DND-41 (cell line): ENCODE measurements at regions not wholly inside any gene's neighbourhood (a gene's known extent, or its start where the extent isn't known, plus 50 kb on each side); places are given as distances from the start of the nearest gene placed in this dataset.

Experiments
- ATAC-seq: fragments of 200-7000 bp; cut with Tn5 transposase; 3 replicates; pipeline ENCODE4 v1.9.1; 2021; ENCODE audit warnings: low read depth; ENCODE audit not compliant: insufficient read depth
- DNase-seq: peaks from one replicate; pipeline ENCODE4 v3.0.0-alpha.2; 2020
- H2AFZ ChIP-seq: 2 replicates; pipeline ENCODE4 v1.6.0; 2012; ENCODE audit warnings: low read depth, low read length
- H3K27ac ChIP-seq: 2 replicates; pipeline ENCODE4 v1.5.1; 2012; ENCODE audit warnings: low read length, inconsistent platforms
- H3K27me3 ChIP-seq: fragments of 200-600 bp; sonication (generic); 2 replicates; pipeline ENCODE4 v1.6.0; 2012; ENCODE audit warnings: low read length, mild to moderate bottlenecking, inconsistent platforms; ENCODE audit not compliant: insufficient read depth, poor library complexity
- H3K36me3 ChIP-seq: 2 replicates; pipeline ENCODE4 v1.5.1; 2012; ENCODE audit warnings: low read length, inconsistent platforms; ENCODE audit not compliant: insufficient read depth
- H3K4me1 ChIP-seq: 2 replicates; pipeline ENCODE4 v1.5.1; 2012; ENCODE audit warnings: mild to moderate bottlenecking, low read length; ENCODE audit not compliant: insufficient read depth
- H3K4me2 ChIP-seq: 2 replicates; pipeline ENCODE4 v1.6.0; 2012; ENCODE audit warnings: mild to moderate bottlenecking, moderate library complexity, low read length, inconsistent platforms; ENCODE audit not compliant: insufficient read depth
- H3K4me3 ChIP-seq, 2 experiments: fragments of 200-600 bp in 1 of 2; shearing (Covaris generic) in 1 of 2; 2 replicates each; pipeline ENCODE4 v1.5.1; 2012 to 2016; ENCODE audit warnings: inconsistent platforms in 2 of 2, low read length in 2 of 2, mild to moderate bottlenecking in 2 of 2, low read depth in 1 of 2, moderate library complexity in 1 of 2
- H3K79me2 ChIP-seq: 2 replicates; pipeline ENCODE4 v1.6.0; 2012; ENCODE audit warnings: low read length, inconsistent platforms; ENCODE audit not compliant: insufficient read depth
- H3K9ac ChIP-seq: 2 replicates; pipeline ENCODE4 v1.6.0; 2012; ENCODE audit warnings: low read depth, mild to moderate bottlenecking, inconsistent platforms, low read length, moderate library complexity
- H3K9me3 ChIP-seq: 2 replicates; pipeline ENCODE4 v1.5.1; 2012; ENCODE audit warnings: low read length, moderate library complexity, mild to moderate bottlenecking, inconsistent platforms; ENCODE audit not compliant: insufficient read depth, severe bottlenecking
- H4K20me1 ChIP-seq: 2 replicates; pipeline ENCODE4 v1.6.0; 2012; ENCODE audit warnings: low read length; ENCODE audit not compliant: insufficient read depth
- EZH2 ChIP-seq: IDR thresholded peaks from 3 replicates; pipeline ENCODE4 v1.6.1; 2012; ENCODE audit warnings: borderline replicate concordance, low read depth, mild to moderate bottlenecking, moderate library complexity, low read length, inconsistent platforms; ENCODE audit not compliant: severe bottlenecking
- TF ChIP-seq, protein P1 (sequence below): IDR thresholded peaks from 2 replicates; pipeline ENCODE4 v1.5.1; 2012; ENCODE audit warnings: borderline replicate concordance, low read length, moderate library complexity, mild to moderate bottlenecking; ENCODE audit not compliant: poor library complexity, severe bottlenecking; ENCODE audit errors: extremely low read depth

DNA sequence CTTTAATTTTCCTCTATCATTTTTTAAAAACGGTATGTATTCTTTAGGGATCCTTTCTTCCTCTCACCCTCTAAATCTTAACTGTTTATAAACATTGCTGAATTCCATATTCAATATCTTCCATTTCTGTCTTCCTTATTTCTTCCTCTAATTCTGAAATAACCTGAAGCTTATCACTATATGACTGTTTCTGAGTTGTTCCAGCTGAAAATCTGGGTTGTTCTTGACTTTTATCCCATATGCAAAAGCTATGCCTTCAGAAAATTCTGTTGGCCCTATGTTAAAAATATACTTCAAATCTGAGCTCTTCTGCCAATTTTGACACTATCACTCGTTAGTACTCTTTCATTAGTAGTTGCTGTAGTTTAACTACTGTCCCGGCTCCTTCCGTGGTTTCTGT lies 970.3 kb downstream of the BCL11B start:
- TF ChIP-seq, protein P1, sequence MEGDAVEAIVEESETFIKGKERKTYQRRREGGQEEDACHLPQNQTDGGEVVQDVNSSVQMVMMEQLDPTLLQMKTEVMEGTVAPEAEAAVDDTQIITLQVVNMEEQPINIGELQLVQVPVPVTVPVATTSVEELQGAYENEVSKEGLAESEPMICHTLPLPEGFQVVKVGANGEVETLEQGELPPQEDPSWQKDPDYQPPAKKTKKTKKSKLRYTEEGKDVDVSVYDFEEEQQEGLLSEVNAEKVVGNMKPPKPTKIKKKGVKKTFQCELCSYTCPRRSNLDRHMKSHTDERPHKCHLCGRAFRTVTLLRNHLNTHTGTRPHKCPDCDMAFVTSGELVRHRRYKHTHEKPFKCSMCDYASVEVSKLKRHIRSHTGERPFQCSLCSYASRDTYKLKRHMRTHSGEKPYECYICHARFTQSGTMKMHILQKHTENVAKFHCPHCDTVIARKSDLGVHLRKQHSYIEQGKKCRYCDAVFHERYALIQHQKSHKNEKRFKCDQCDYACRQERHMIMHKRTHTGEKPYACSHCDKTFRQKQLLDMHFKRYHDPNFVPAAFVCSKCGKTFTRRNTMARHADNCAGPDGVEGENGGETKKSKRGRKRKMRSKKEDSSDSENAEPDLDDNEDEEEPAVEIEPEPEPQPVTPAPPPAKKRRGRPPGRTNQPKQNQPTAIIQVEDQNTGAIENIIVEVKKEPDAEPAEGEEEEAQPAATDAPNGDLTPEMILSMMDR: no peak
- TF ChIP-seq EZH2: no peak
- no peaks in the 10 kb centered on the region for H3K36me3 ChIP-seq
- no peaks in the 10 kb centered on the region for H4K20me1 ChIP-seq
- no peak overlapping the region for H3K9ac ChIP-seq
- DNase-seq (no peak), ATAC-seq (no peak)
- H3K4me2 ChIP-seq: no peak overlapping the region
- no peaks in the 10 kb centered on the region for H3K27me3 ChIP-seq
- H3K27ac ChIP-seq: 0 out of 2 replicates have a peak overlapping the region, but pooled peaks have one; percentile 25
- peak overlapping the region; percentile 38; the same call in 1 of the 2 replicates for H2AFZ ChIP-seq
- peaks cover 6% of the 10 kb centered on the region for H3K9me3 ChIP-seq
- no peaks in the 10 kb centered on the region for H3K79me2 ChIP-seq
- H3K4me1 ChIP-seq: peaks cover 12% of the 10 kb centered on the region
- H3K4me3 ChIP-seq: no peak overlapping the region

DNA sequence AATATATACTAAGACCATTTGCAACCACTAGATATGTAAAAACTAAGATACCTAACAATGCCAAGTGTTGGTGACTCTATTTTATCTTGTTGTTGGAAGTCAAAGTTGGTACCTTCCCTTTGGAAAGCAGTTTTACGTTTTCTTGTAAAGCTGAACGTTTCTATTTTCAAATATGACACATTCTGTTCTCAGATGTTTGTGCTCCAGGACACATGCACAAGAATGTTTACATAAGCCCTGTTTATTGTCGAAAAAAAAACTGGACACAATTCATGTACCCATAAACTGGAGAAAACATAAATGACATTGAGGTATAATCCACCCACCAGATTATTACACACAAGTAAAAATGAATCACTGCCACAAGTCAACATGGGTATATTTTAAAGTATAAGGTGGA lies 967.4 kb downstream of the BCL11B start:
- TF ChIP-seq EZH2: no peak
- TF ChIP-seq, protein P1: no peak
- ATAC-seq (no peak), DNase-seq (no peak)
- Histone ChIP-seq H3K79me2 (no peaks in the 10 kb centered on the region), H3K27ac (no peak overlapping the region), H3K4me1 (peaks cover 10% of the 10 kb centered on the region), H4K20me1 (no peaks in the 10 kb centered on the region), H3K9ac (no peak overlapping the region), H3K4me3 (no peak overlapping the region), H3K36me3 (no peaks in the 10 kb centered on the region), H3K27me3 (no peaks in the 10 kb centered on the region), H3K4me2 (no peak overlapping the region), H2AFZ (no peak overlapping the region), H3K9me3 (peaks cover 6% of the 10 kb centered on the region)

DNA sequence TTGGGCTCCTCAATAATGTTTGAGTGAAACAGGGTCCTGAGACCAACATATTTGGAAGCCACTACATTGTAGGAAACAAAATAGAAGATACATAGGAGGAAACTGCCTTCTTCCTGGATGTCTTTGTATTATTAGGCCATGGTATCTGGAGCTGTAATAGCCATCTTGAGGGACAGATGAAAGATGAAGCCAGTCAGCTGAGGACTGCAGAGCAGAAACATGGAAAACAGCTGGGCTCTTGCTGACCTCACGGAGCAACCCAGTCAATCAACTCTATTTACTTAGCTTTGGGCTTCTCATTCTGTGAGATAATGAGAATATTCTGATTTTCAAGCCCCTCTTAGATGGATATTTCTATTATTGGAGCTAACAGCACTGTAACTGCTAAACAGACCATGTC lies 962.4 kb downstream of the BCL11B start:
- H4K20me1 ChIP-seq: no peaks in the 10 kb centered on the region
- peaks cover 6% of the 10 kb centered on the region; the same call in 1 of the 2 replicates for H3K4me1 ChIP-seq
- H2AFZ ChIP-seq: peak overlapping the region; percentile 21; the same call in 1 of the 2 replicates

More for the DNA sequence above, 962.4 kb downstream of the BCL11B start:
- ATAC-seq (no peak), DNase-seq (no peak)
- Histone ChIP-seq H3K36me3 (no peaks in the 10 kb centered on the region), H3K9me3 (peaks cover 9% of the 10 kb centered on the region), H3K4me3 (no peak overlapping the region), H3K27me3 (no peaks in the 10 kb centered on the region), H3K4me2 (no peak overlapping the region), H3K27ac (no peak overlapping the region), H3K79me2 (no peaks in the 10 kb centered on the region), H3K9ac (no peak overlapping the region)
- TF ChIP-seq EZH2: no peak
- TF ChIP-seq, protein P1: no peak
